ENCODE measurements at regions not wholly inside any gene's neighbourhood (a gene's known extent, or its start where the extent isn't known, plus 50 kb on each side); places are given as distances from the start of the nearest gene placed in this dataset.

DNA sequence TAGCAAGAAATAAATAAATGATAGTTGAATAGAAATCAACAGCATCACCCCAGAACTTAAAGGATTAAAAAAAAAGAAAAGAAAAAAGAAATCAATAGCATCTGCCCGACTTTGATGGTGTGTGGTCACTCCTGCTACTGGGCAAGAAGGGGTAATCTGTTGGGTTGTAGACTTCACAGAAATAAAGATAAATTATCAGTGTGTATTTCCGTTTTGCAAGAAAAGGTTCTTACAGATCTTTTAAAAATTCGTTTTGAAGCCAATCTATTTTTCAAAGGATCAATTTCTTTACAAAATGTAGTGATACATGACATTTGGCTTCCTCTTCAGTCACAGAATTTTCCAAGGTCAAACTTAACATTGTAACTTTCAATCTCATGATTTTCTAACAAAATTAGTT, 448.9 kb upstream of the FAR2 start:
- no peaks in the 10 kb centered on the region for H3K27me3 ChIP-seq (ENCODE audit: control insufficient read depth in 2 of 2, insufficient read depth in 2 of 2, low read length in 2 of 2)
- POLR2A ChIA-PET: no interaction called here
- no peak overlapping the region for H3K4me3 ChIP-seq (ENCODE audit: low read length)
- no peak overlapping the region for H3K27ac ChIP-seq (ENCODE audit: low read depth, low read length)
- Mint-ChIP-seq H3K27me3 (peaks cover 0 to 5% (median 0%) of the 10 kb centered on the region in 5 donors), H3K36me3 (peaks cover 0 to 4% (median 0%) of the 10 kb centered on the region in 5 donors), H3K9me3 (peaks cover 0 to 22% (median 4%) of the 10 kb centered on the region in 11 donors), H3K4me3 (no peak overlapping the region), H3K4me1 (no peaks in the 10 kb centered on the region), H3K27ac (no peak overlapping the region)
- H3K9me3 ChIP-seq (ENCODE audit: control insufficient read depth in 2 of 3, low read length in 3 of 3): no peaks in the 10 kb centered on the region
- H3K36me3 ChIP-seq (ENCODE audit: control insufficient read depth in 2 of 3, insufficient read depth in 3 of 3, low read length in 3 of 3): no peaks in the 10 kb centered on the region
- CTCF ChIA-PET: no interaction called here
- intact Hi-C loops (cut with micrococcal nuclease): no loop called here
- H3K4me1 ChIP-seq (ENCODE audit: control insufficient read depth in 2 of 2, insufficient read depth in 2 of 2, low read length in 2 of 2): no peaks in the 10 kb centered on the region
- no peak for ATAC-seq
- DNase-seq: no peak

DNA sequence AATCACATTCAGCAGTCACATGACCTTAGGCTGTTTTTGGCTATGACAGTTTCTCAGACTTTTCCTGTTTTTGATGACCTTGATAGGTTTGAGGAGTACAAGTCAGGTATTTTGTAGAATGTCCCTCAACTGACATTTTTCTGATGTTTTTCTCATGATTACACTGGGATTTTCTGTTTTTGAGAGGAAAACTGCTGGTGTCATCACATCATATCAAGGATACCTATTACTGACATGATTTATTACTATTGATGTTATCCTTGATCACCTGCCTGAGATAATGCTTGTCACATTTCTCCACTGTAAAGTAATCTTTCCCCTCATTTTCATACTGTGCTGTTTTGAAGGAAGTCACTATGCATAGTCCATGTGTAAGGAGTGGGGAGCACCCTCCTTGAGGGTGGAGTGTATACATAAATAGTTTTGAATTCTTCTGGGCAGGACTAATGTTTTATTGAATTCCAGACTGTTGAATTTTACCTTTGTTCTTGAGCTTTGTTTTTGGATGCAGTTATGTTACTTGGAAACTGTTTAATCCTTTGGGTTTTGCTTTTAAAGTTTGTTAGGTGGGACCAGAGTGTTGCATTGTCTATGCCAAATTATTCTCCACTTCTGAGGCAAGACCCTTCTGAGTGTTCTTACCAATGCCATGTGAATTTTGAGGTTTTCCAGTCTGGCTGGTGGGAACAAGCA, 444.5 kb upstream of the FAR2 start:
- H3K27ac Mint-ChIP-seq: no peak overlapping the region
- CTCF ChIA-PET: no interaction called here

DNA sequence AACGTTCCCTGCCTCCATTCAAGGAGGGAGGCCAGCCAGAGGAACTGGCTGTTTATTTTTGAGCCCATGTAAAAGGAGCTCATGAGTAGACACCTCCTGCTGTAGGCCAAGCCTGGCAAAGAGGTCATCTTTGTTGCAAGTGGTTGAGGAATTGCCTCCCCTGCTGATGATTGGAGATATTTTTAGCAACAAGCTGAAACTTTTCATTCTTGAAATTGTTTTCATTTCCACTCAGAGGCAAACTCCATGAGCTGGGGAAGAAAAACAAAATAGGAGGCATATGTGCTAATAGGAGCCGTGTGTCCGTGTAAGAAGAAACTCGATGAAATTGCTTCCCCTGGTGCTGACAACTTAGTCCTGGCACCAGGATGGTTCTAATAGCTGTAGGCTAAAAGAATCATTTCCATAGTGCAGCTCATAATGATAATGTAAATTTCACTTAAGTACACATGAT, 440.1 kb upstream of the FAR2 start:
- H3K4me1 ChIP-seq (ENCODE audit: control insufficient read depth in 2 of 2, insufficient read depth in 2 of 2, low read length in 2 of 2): no peaks in the 10 kb centered on the region
- POLR2A ChIA-PET: no interaction called here
- Mint-ChIP-seq H3K27ac (no peak overlapping the region), H3K4me3 (no peak overlapping the region), H3K36me3 (no peaks in the 10 kb centered on the region), H3K9me3 (peaks cover 0 to 18% (median 5%) of the 10 kb centered on the region in 11 donors), H3K27me3 (peaks cover 0 to 11% (median 5%) of the 10 kb centered on the region in 5 donors), H3K4me1 (no peaks in the 10 kb centered on the region)
- no peak overlapping the region for H3K27ac ChIP-seq (ENCODE audit: low read depth, low read length)
- H3K27me3 ChIP-seq (ENCODE audit: control insufficient read depth in 2 of 2, insufficient read depth in 2 of 2, low read length in 2 of 2): no peaks in the 10 kb centered on the region
- intact Hi-C loops (cut with micrococcal nuclease): no loop called here
- ATAC-seq: no peak
- no peaks in the 10 kb centered on the region for H3K36me3 ChIP-seq (ENCODE audit: control insufficient read depth in 2 of 3, insufficient read depth in 3 of 3, low read length in 3 of 3)
- DNase-seq: no peak
- no peaks in the 10 kb centered on the region for H3K9me3 ChIP-seq (ENCODE audit: control insufficient read depth in 2 of 3, low read length in 3 of 3)
- no peak overlapping the region for H3K4me3 ChIP-seq (ENCODE audit: low read length)
- CTCF ChIA-PET: no interaction called here

More for the DNA sequence above, 444.5 kb upstream of the FAR2 start:
- H3K4me3 ChIP-seq (ENCODE audit: low read length): no peak overlapping the region
- POLR2A ChIA-PET: no interaction called here
- no peaks in the 10 kb centered on the region for H3K4me1 ChIP-seq (ENCODE audit: control insufficient read depth in 2 of 2, insufficient read depth in 2 of 2, low read length in 2 of 2)
- peaks cover 0 to 11% (median 5%) of the 10 kb centered on the region in 5 donors for H3K27me3 Mint-ChIP-seq
- H3K4me1 Mint-ChIP-seq: no peaks in the 10 kb centered on the region
- no peak for ATAC-seq
- H3K9me3 Mint-ChIP-seq: peaks cover 0 to 24% (median 4%) of the 10 kb centered on the region in 11 donors
- no peak overlapping the region for H3K27ac ChIP-seq (ENCODE audit: low read depth, low read length)
- DNase-seq: no peak
- intact Hi-C loops (cut with micrococcal nuclease): no loop called here
- H3K36me3 Mint-ChIP-seq: no peaks in the 10 kb centered on the region
- H3K36me3 ChIP-seq (ENCODE audit: control insufficient read depth in 2 of 3, insufficient read depth in 3 of 3, low read length in 3 of 3): no peaks in the 10 kb centered on the region
- H3K27me3 ChIP-seq (ENCODE audit: control insufficient read depth in 2 of 2, insufficient read depth in 2 of 2, low read length in 2 of 2): no peaks in the 10 kb centered on the region
- H3K4me3 Mint-ChIP-seq: no peak overlapping the region
- no peaks in the 10 kb centered on the region for H3K9me3 ChIP-seq (ENCODE audit: control insufficient read depth in 2 of 3, low read length in 3 of 3)

DNA sequence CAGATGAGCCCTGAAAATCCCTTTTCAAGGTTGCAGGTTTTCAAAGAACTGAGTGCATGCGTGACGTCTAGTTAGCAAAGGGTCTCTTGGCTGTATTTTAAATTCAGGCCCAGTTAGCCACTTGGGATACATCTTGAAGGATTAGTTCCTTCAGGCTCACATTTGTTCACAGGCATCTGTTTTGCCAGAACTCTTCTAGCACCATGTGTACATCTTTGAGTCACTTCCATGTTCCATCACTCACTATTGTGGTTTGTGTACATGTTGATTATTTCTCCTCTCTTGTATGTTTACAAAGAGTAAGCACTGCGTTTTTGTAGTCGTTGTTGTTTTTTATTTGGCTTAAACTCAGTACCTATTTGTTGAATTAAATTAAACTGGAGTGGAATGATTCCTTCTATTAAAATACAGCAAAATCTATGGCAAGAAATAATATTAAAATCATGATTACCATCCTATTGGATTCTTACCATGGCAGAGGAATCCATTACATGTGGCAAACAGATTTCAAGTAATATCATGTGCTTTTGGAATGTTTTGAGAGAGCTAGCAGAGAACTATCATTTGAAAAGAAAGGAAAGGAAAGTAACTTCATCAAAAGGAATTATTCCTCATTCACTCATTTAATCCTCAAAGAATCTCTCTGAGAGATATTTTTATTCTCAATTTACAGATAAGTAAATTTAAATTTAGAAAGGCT, 438.9 kb upstream of the FAR2 start:
- Histone ChIP-seq H3K36me3 (ENCODE audit: control insufficient read depth in 2 of 3, insufficient read depth in 3 of 3, low read length in 3 of 3) (no peaks in the 10 kb centered on the region), H3K27me3 (ENCODE audit: control insufficient read depth in 2 of 2, insufficient read depth in 2 of 2, low read length in 2 of 2) (no peaks in the 10 kb centered on the region), H3K4me3 (ENCODE audit: low read length) (no peak overlapping the region), H3K9me3 (ENCODE audit: control insufficient read depth in 2 of 3, low read length in 3 of 3) (no peaks in the 10 kb centered on the region), H3K27ac (ENCODE audit: low read depth, low read length) (no peak overlapping the region), H3K4me1 (ENCODE audit: control insufficient read depth in 2 of 2, insufficient read depth in 2 of 2, low read length in 2 of 2) (no peaks in the 10 kb centered on the region)
- Mint-ChIP-seq H3K27me3 (peaks cover 0 to 11% (median 5%) of the 10 kb centered on the region in 5 donors), H3K36me3 (no peaks in the 10 kb centered on the region), H3K4me1 (no peaks in the 10 kb centered on the region), H3K27ac (no peak overlapping the region), H3K4me3 (no peak overlapping the region), H3K9me3 (peaks cover 0 to 19% (median 2%) of the 10 kb centered on the region in 11 donors)
- DNase-seq (no peak), ATAC-seq (no peak)
- CTCF ChIA-PET: no interaction called here
- intact Hi-C loops (cut with micrococcal nuclease): no loop called here
- POLR2A ChIA-PET: no interaction called here

DNA sequence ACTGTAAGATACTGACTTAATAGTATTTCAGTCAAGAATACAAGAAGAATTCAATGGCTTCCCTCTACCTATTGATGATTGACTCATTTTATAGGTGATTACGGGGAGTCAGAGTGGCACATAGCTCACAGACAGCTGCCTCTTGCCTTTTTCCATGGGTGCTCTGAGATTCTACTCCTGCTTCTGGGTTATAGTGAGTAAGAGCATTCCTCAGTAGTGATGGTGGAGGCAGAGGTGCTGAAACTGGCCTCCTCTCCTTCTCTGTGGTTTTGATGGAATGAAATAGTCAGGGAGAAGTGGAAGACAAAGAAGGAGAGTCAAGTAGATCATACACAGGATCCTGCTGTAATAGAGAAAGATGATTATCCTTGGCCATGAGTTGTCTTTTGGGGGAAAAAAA, 438.2 kb upstream of the FAR2 start:
- ATAC-seq: no peak
- no peaks in the 10 kb centered on the region for H3K9me3 ChIP-seq (ENCODE audit: control insufficient read depth in 2 of 3, low read length in 3 of 3)
- POLR2A ChIA-PET: no interaction called here
- H3K4me1 ChIP-seq (ENCODE audit: control insufficient read depth in 2 of 2, insufficient read depth in 2 of 2, low read length in 2 of 2): no peaks in the 10 kb centered on the region
- CTCF ChIA-PET: no interaction called here
- H3K4me3 ChIP-seq (ENCODE audit: low read length): no peak overlapping the region
- Mint-ChIP-seq H3K4me3 (no peak overlapping the region), H3K36me3 (no peaks in the 10 kb centered on the region), H3K9me3 (peaks cover 0 to 11% (median 3%) of the 10 kb centered on the region in 11 donors), H3K4me1 (no peaks in the 10 kb centered on the region), H3K27ac (no peak overlapping the region), H3K27me3 (peaks cover 0 to 7% (median 4%) of the 10 kb centered on the region in 5 donors)
- intact Hi-C loops (cut with micrococcal nuclease): no loop called here
- H3K27ac ChIP-seq (ENCODE audit: low read depth, low read length): no peak overlapping the region
- H3K36me3 ChIP-seq (ENCODE audit: control insufficient read depth in 2 of 3, insufficient read depth in 3 of 3, low read length in 3 of 3): no peaks in the 10 kb centered on the region
- no peak for DNase-seq
- H3K27me3 ChIP-seq (ENCODE audit: control insufficient read depth in 2 of 2, insufficient read depth in 2 of 2, low read length in 2 of 2): no peaks in the 10 kb centered on the region

DNA sequence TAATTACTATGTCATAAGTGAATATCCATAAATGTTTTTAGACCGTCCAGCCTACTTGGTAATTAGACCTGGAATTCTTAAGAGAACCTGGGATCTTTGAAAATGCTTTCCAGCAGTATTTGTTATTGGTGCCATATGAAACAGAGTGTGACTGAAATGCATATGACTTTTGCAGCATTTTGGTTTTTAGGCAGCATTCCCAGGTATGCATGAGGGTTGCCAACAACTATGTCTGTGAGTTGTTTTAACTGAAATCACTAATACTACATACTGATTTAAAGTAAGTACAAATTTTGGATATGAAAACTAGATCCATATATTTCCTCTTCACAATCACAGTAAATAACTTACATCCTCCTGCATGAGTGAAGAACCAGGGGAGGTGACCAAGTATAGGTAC, 437.7 kb upstream of the FAR2 start:
- H3K36me3 ChIP-seq (ENCODE audit: control insufficient read depth in 2 of 3, insufficient read depth in 3 of 3, low read length in 3 of 3): no peaks in the 10 kb centered on the region
- peaks cover 0 to 11% (median 3%) of the 10 kb centered on the region in 11 donors for H3K9me3 Mint-ChIP-seq
- DNase-seq: no peak
- H3K27ac Mint-ChIP-seq: no peak overlapping the region
- no peaks in the 10 kb centered on the region for H3K4me1 ChIP-seq (ENCODE audit: control insufficient read depth in 2 of 2, insufficient read depth in 2 of 2, low read length in 2 of 2)
- H3K9me3 ChIP-seq (ENCODE audit: control insufficient read depth in 2 of 3, low read length in 3 of 3): no peaks in the 10 kb centered on the region
- ATAC-seq: no peak
- H3K27me3 Mint-ChIP-seq: peaks cover 0 to 4% (median 1%) of the 10 kb centered on the region in 5 donors
- H3K27me3 ChIP-seq (ENCODE audit: control insufficient read depth in 2 of 2, insufficient read depth in 2 of 2, low read length in 2 of 2): no peaks in the 10 kb centered on the region
- H3K27ac ChIP-seq (ENCODE audit: low read depth, low read length): no peak overlapping the region
- POLR2A ChIA-PET: no interaction called here
- H3K4me3 ChIP-seq (ENCODE audit: low read length): no peak overlapping the region
- no peaks in the 10 kb centered on the region for H3K4me1 Mint-ChIP-seq
- no peak overlapping the region for H3K4me3 Mint-ChIP-seq
- intact Hi-C loops (cut with micrococcal nuclease): no loop called here
- H3K36me3 Mint-ChIP-seq: no peaks in the 10 kb centered on the region
- CTCF ChIA-PET: no interaction called here

DNA sequence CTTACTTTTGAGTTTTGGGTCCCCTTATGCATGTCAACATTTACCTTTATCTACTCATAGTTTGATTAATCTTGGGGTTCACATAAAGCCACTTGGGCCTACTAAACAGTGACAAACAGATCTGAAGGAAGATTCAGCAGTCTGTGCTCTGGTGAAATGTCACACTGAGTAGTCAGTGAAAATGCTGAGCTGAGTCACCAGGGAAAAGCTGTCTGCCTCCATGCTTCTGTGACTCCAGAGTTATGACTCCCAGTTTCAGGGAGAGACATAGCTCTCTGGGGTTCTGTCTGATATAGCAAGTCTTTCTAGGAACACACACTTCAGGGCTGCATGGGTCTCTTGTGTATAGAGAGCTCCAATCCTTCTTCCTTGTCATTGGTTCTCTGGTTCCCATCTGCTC, 406.3 kb upstream of the FAR2 start:
- ChIA-PET POLR2A (no interaction called here), CTCF (no interaction called here)
- Mint-ChIP-seq H3K27me3 (peaks cover 0 to 7% (median 0%) of the 10 kb centered on the region in 5 donors), H3K4me3 (no peak overlapping the region), H3K27ac (no peak overlapping the region), H3K4me1 (no peaks in the 10 kb centered on the region), H3K9me3 (peaks cover 0 to 12% (median 2%) of the 10 kb centered on the region in 11 donors), H3K36me3 (no peaks in the 10 kb centered on the region)
- intact Hi-C loops (cut with micrococcal nuclease): no loop called here
- Histone ChIP-seq H3K36me3 (ENCODE audit: control insufficient read depth in 2 of 3, insufficient read depth in 3 of 3, low read length in 3 of 3) (no peaks in the 10 kb centered on the region), H3K27me3 (ENCODE audit: control insufficient read depth in 2 of 2, insufficient read depth in 2 of 2, low read length in 2 of 2) (no peaks in the 10 kb centered on the region), H3K4me1 (ENCODE audit: control insufficient read depth in 2 of 2, insufficient read depth in 2 of 2, low read length in 2 of 2) (no peaks in the 10 kb centered on the region), H3K27ac (ENCODE audit: low read depth, low read length) (no peak overlapping the region), H3K4me3 (ENCODE audit: low read length) (no peak overlapping the region), H3K9me3 (ENCODE audit: control insufficient read depth in 2 of 3, low read length in 3 of 3) (no peaks in the 10 kb centered on the region)
- ATAC-seq (no peak), DNase-seq (no peak)

Data from naive thymus-derived CD4-positive, alpha-beta T cell (primary cell).